ENCODE measurements at regions not wholly inside any gene's neighbourhood (a gene's known extent, or its start where the extent isn't known, plus 50 kb on each side); places are given as distances from the start of the nearest gene placed in this dataset.

GRCh38 chr2:222146488-222146887 lies 152.3 kb downstream of the PAX3 start:
- H3K4me2 ChIP-seq (ENCODE audit: low read length) = no peak overlapping the region
- no peak overlapping the region for H3K27ac ChIP-seq
- no peaks in the 10 kb centered on the region for H3K4me1 ChIP-seq
- H3K36me3 ChIP-seq (ENCODE audit: control insufficient read depth, insufficient read depth, low read length) = no peaks in the 10 kb centered on the region
- H3K79me2 ChIP-seq = no peaks in the 10 kb centered on the region
- no peaks in the 10 kb centered on the region for H3K27me3 ChIP-seq (ENCODE audit: control insufficient read depth, insufficient read depth, low read length)
- H2AFZ ChIP-seq = no peak overlapping the region
- no peak overlapping the region for H3K9ac ChIP-seq
- no peaks in the 10 kb centered on the region for H3K9me3 ChIP-seq (ENCODE audit: control insufficient read depth, low read length)
- H3K4me3 ChIP-seq (ENCODE audit: low read depth, low read length) = no peak overlapping the region
- TF ChIP-seq, protein P1, sequence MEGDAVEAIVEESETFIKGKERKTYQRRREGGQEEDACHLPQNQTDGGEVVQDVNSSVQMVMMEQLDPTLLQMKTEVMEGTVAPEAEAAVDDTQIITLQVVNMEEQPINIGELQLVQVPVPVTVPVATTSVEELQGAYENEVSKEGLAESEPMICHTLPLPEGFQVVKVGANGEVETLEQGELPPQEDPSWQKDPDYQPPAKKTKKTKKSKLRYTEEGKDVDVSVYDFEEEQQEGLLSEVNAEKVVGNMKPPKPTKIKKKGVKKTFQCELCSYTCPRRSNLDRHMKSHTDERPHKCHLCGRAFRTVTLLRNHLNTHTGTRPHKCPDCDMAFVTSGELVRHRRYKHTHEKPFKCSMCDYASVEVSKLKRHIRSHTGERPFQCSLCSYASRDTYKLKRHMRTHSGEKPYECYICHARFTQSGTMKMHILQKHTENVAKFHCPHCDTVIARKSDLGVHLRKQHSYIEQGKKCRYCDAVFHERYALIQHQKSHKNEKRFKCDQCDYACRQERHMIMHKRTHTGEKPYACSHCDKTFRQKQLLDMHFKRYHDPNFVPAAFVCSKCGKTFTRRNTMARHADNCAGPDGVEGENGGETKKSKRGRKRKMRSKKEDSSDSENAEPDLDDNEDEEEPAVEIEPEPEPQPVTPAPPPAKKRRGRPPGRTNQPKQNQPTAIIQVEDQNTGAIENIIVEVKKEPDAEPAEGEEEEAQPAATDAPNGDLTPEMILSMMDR (IDR thresholded peaks at IDR 0.05) = no peak

DNA sequence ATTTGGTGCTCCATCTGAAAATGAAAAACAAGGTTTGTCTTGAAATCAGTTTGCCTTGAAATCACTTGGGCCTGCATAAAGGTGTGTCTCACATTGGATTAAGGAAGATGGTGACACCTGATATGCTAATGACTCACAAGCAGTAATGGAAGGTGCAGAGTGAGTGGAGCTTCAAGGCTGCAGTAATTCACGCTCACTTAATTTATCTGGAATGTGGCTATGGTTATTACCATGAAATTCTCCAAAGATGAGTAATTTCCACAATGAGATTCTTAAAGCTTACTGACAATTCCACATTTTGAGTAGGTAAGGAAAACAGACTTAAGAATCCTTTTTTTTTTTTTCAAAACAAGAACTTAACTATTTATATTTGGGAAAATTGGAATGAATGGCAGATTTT lies 156.8 kb downstream of the PAX3 start:
- no peaks in the 10 kb centered on the region for H3K9me3 ChIP-seq (ENCODE audit: control insufficient read depth, low read length)
- no peak overlapping the region for H3K4me2 ChIP-seq (ENCODE audit: low read length)
- H3K4me1 ChIP-seq = no peaks in the 10 kb centered on the region
- H3K4me3 ChIP-seq (ENCODE audit: low read depth, low read length) = no peak overlapping the region
- H3K27ac ChIP-seq = no peak overlapping the region
- no peak overlapping the region for H2AFZ ChIP-seq
- H3K27me3 ChIP-seq (ENCODE audit: control insufficient read depth, insufficient read depth, low read length) = no peaks in the 10 kb centered on the region
- TF ChIP-seq, protein P1 (IDR thresholded peaks at IDR 0.05) = no peak
- H3K79me2 ChIP-seq = no peaks in the 10 kb centered on the region
- H3K9ac ChIP-seq = no peak overlapping the region
- no peaks in the 10 kb centered on the region for H3K36me3 ChIP-seq (ENCODE audit: control insufficient read depth, insufficient read depth, low read length)

- Histone ChIP-seq H3K9me3 (ENCODE audit: control insufficient read depth, low read length) (peaks cover 5% of the 10 kb centered on the region), H3K27me3 (ENCODE audit: control insufficient read depth, insufficient read depth, low read length) (no peaks in the 10 kb centered on the region), H3K79me2 (no peaks in the 10 kb centered on the region), H3K36me3 (ENCODE audit: control insufficient read depth, insufficient read depth, low read length) (no peaks in the 10 kb centered on the region), H3K4me1 (no peaks in the 10 kb centered on the region), H3K4me3 (ENCODE audit: low read depth, low read length) (no peak overlapping the region), H3K27ac (no peak overlapping the region), H3K4me2 (ENCODE audit: low read length) (no peak overlapping the region), H2AFZ (no peak overlapping the region), H3K9ac (no peak overlapping the region)
- TF ChIP-seq, protein P1 (IDR thresholded peaks at IDR 0.05) = no peak
These were observed 162.6 kb downstream of the PAX3 start for GRCh38 chr2:222136106-222136630.

DNA sequence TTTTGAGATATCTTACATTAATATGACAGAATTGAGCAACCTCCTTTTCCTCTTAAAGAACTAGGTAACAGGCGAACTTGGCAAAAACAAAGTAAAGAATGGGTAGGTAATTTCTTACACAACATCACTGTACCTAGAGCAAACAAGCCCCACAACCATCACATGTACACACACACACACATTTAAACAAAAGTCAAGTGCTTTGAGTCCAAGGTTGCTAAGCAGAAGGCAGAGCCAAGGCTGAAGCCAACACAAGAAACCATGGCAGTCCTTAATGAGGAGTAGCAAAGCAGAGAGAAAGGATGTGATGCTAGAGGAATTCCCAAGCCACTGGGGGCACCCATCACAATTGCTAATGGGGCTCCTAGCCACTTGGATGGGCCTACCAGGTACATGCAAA lies 164.1 kb downstream of the PAX3 start:
- no peaks in the 10 kb centered on the region for H3K27me3 ChIP-seq (ENCODE audit: control insufficient read depth, insufficient read depth, low read length)
- no peak overlapping the region for H3K27ac ChIP-seq
- TF ChIP-seq, protein P1 (IDR thresholded peaks at IDR 0.05) = no peak
- no peaks in the 10 kb centered on the region for H3K36me3 ChIP-seq (ENCODE audit: control insufficient read depth, insufficient read depth, low read length)
- no peak overlapping the region for H2AFZ ChIP-seq
- no peak overlapping the region for H3K4me3 ChIP-seq (ENCODE audit: low read depth, low read length)
- H3K79me2 ChIP-seq = no peaks in the 10 kb centered on the region
- H3K4me1 ChIP-seq = no peaks in the 10 kb centered on the region
- peaks cover 5% of the 10 kb centered on the region for H3K9me3 ChIP-seq (ENCODE audit: control insufficient read depth, low read length)
- no peak overlapping the region for H3K9ac ChIP-seq
- H3K4me2 ChIP-seq (ENCODE audit: low read length) = no peak overlapping the region

- H3K27me3 ChIP-seq (ENCODE audit: control insufficient read depth, insufficient read depth, low read length) = no peaks in the 10 kb centered on the region
- no peaks in the 10 kb centered on the region for H3K36me3 ChIP-seq (ENCODE audit: control insufficient read depth, insufficient read depth, low read length)
- H3K4me3 ChIP-seq (ENCODE audit: low read depth, low read length) = no peak overlapping the region
- H3K4me2 ChIP-seq (ENCODE audit: low read length) = no peak overlapping the region
- H2AFZ ChIP-seq = no peak overlapping the region
- H3K4me1 ChIP-seq = no peaks in the 10 kb centered on the region
- H3K79me2 ChIP-seq = no peaks in the 10 kb centered on the region
- no peak overlapping the region for H3K9ac ChIP-seq
- H3K27ac ChIP-seq = no peak overlapping the region
- TF ChIP-seq, protein P1 (IDR thresholded peaks at IDR 0.05) = no peak
- H3K9me3 ChIP-seq (ENCODE audit: control insufficient read depth, low read length) = peaks cover 5% of the 10 kb centered on the region
These were observed 164.9 kb downstream of the PAX3 start for GRCh38 chr2:222133897-222134296.
